SK-MEL-5 (cell line): ENCODE measurements at regions not wholly inside any gene's neighbourhood (a gene's known extent, or its start where the extent isn't known, plus 50 kb on each side); places are given as distances from the start of the nearest gene placed in this dataset.
"Not testable (repeated sequence)": the region's sequence is repeated elsewhere in the genome, so short reads cannot be mapped to it uniquely, and the experiment has no call there.

Source experiments
- DNase-seq: peaks from one replicate; pipeline ENCODE4 v3.0.0-alpha.2; 2016; ENCODE audit warnings: low read depth, low spot score
- in situ Hi-C: cut with HindIII; loops from 2 replicates; pipeline ENCODE4 v1.10.0; 2016; ENCODE audit warnings: low sequenced_read_pairs, high pct_unique_total_duplicates, low pct_unique_long_range_greater_than_20kb

- in situ Hi-C loops: no loop called here
- no peak for DNase-seq
Observed at GRCh38 chrX:117538178-117539089, 578.2 kb downstream of the KLHL13 start.

GRCh38 chrX:117532339-117532738, 584.3 kb downstream of the KLHL13 start:
- no peak for DNase-seq
- in situ Hi-C loops: no loop called here

- in situ Hi-C loops: no loop called here
- DNase-seq: no peak
Observed at GRCh38 chrX:117522725-117523700, 593.6 kb downstream of the KLHL13 start.

GRCh38 chrX:117517994-117518393, 598.6 kb downstream of the KLHL13 start:
- no peak for DNase-seq
- in situ Hi-C loops: no loop called here

GRCh38 chrX:117511379-117511778, 605.2 kb downstream of the KLHL13 start:
- no peak for DNase-seq
- in situ Hi-C loops: no loop called here

- in situ Hi-C loops: no loop called here
- peak; percentile 26 for DNase-seq
Observed at GRCh38 chrX:117510453-117510852, 606.2 kb downstream of the KLHL13 start.

- in situ Hi-C loops: no loop called here
- no peak for DNase-seq
Observed at GRCh38 chrX:117508021-117508420, 608.6 kb downstream of the KLHL13 start.

- DNase-seq: no peak
- in situ Hi-C loops: no loop called here
Observed at GRCh38 chrX:117487421-117487820, 629.2 kb downstream of the KLHL13 start.

GRCh38 chrX:117483950-117484349, 632.7 kb downstream of the KLHL13 start:
- no peak for DNase-seq
- in situ Hi-C loops: no loop called here

- no peak for DNase-seq
- in situ Hi-C loops: no loop called here
Observed at GRCh38 chrX:117458243-117458968, 658.2 kb downstream of the KLHL13 start.

GRCh38 chrX:117455787-117456186, 660.8 kb downstream of the KLHL13 start:
- DNase-seq: no peak
- in situ Hi-C loops: no loop called here

GRCh38 chrX:117429501-117429900, 687.1 kb downstream of the KLHL13 start:
- DNase-seq: no peak
- in situ Hi-C loops: no loop called here

- DNase-seq: no peak
- in situ Hi-C loops: no loop called here
Observed at GRCh38 chrX:117407449-117408150, 709.0 kb downstream of the KLHL13 start.

GRCh38 chrX:117400839-117401238, 715.8 kb downstream of the KLHL13 start:
- in situ Hi-C loops: no loop called here
- no peak for DNase-seq

- in situ Hi-C loops: no loop called here
- no peak for DNase-seq
Observed at GRCh38 chrX:117400005-117400404, 716.6 kb downstream of the KLHL13 start.

- no peak for DNase-seq
- in situ Hi-C loops: no loop called here
Observed at GRCh38 chrX:117397844-117398243, 718.8 kb downstream of the KLHL13 start.

GRCh38 chrX:117394506-117395070, 722.0 kb downstream of the KLHL13 start:
- DNase-seq, in situ Hi-C loops: not testable (repeated sequence)
